GM23338 (cell line): ENCODE measurements at regions not wholly inside any gene's neighbourhood (a gene's known extent, or its start where the extent isn't known, plus 50 kb on each side); places are given as distances from the start of the nearest gene placed in this dataset.

Source experiments
- CTCF ChIP-seq, 2 experiments: fragments of 200-600 bp in 1 of 2; sonication (generic) in 1 of 2; conservative IDR thresholded peaks; 2 replicates each; pipeline versions ENCODE4 v1.5.1 to v1.6.1; 2016 to 2017; ENCODE audit warnings: antibody characterized with exemption in 2 of 2, low read depth in 2 of 2, mild to moderate bottlenecking in 2 of 2, moderate library complexity in 1 of 2
- EZH2 ChIP-seq: fragments of 200-600 bp; sonication (generic); IDR thresholded peaks from one replicate; pipeline ENCODE4 v1.8.0; 2017; ENCODE audit warnings: antibody characterized with exemption, mild to moderate bottlenecking, low read depth; ENCODE audit not compliant: unreplicated experiment
- EZH2phosphoT487 ChIP-seq: fragments of 200-600 bp; sonication (generic); IDR thresholded peaks from one replicate; pipeline ENCODE4 v1.8.1; 2018; ENCODE audit warnings: antibody characterized with exemption; ENCODE audit not compliant: unreplicated experiment
- JUNB ChIP-seq: IDR thresholded peaks from one replicate; pipeline ENCODE4 v1.6.1; 2016; ENCODE audit warnings: antibody characterized with exemption; ENCODE audit not compliant: unreplicated experiment
- REST ChIP-seq: IDR thresholded peaks from one replicate; pipeline ENCODE4 v1.6.1; 2018; ENCODE audit warnings: antibody characterized with exemption; ENCODE audit not compliant: unreplicated experiment

DNA sequence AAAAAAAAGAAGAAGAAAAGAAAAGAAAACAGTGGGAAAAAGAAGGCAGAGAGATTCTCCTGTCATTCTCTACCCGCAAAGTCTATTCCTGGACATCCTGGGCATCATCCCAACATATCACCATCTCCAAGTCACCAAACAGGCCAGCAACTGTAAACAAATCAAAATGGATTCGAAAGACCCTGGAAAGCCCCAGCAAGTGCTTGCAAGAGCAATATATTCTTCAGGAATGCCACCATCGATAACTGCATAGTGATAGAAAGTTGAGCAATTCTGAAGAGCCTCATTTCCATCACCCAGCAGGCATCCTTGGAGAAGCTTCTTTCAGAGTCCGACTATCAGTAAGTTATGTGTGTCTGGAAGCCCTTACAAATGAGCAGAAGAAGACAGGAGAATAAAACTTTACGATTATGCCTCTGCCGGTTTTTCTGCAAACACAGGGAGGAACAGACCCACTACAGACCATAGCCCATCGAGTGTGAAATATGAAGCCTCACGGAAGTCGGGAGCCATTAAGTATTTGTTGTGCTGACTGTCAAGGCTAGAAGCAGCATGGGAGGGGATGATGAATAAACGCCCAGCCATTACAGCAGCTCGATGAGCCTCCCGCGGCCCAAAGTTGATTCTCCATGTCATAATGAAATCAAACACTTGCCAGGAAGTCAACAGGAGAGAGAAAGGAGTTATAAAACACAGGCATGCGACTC is 64.5 kb upstream of the SEC14L1 start:
- TF ChIP-seq CTCF (conservative IDR thresholded peaks at IDR 0.05; ENCODE audit: low read depth in 2 of 2) = no peak
- TF ChIP-seq EZH2phosphoT487 = no peak
- no peak for TF ChIP-seq JUNB
- no peak for TF ChIP-seq EZH2
- TF ChIP-seq REST = no peak
